Hematopoietic multipotent progenitor cell treated with erythropoietin and hydrocortisone succinate and interleukin-3 and kit ligand, for 17 days (in vitro differentiated cells): ENCODE measurements at regions not wholly inside any gene's neighbourhood (a gene's known extent, or its start where the extent isn't known, plus 50 kb on each side); places are given as distances from the start of the nearest gene placed in this dataset.
"Not testable (repeated sequence)": the region's sequence is repeated elsewhere in the genome, so short reads cannot be mapped to it uniquely, and the experiment has no call there.

Experiments
- DNase-seq: peaks from one replicate; pipeline ENCODE4 v3.0.0-alpha.2; 2015; ENCODE audit warnings: low spot score

GRCh38 chr9:87410047-87411005, 87.3 kb upstream of the DAPK1 start:
- peak; percentile 40 for DNase-seq

- DNase-seq, result no peak
Observed at GRCh38 chr9:87420884-87421283, 76.8 kb upstream of the DAPK1 start.

GRCh38 chr9:87421734-87422133, 75.9 kb upstream of the DAPK1 start:
- DNase-seq, result no peak

- no peak for DNase-seq
Observed at GRCh38 chr9:87422999-87423398, 74.7 kb upstream of the DAPK1 start.

GRCh38 chr9:87423885-87424284, 73.8 kb upstream of the DAPK1 start:
- not testable (repeated sequence) for DNase-seq

- DNase-seq, result no peak
Observed at GRCh38 chr9:87425202-87425601, 72.5 kb upstream of the DAPK1 start.

- no peak for DNase-seq
Observed at GRCh38 chr9:87427851-87428506, 69.7 kb upstream of the DAPK1 start.

- DNase-seq, result no peak
Observed at GRCh38 chr9:87428659-87429058, 69.0 kb upstream of the DAPK1 start.

GRCh38 chr9:87431837-87432236, 65.8 kb upstream of the DAPK1 start:
- DNase-seq, result no peak

GRCh38 chr9:87433853-87434252, 63.8 kb upstream of the DAPK1 start:
- DNase-seq, result no peak

GRCh38 chr9:87434366-87434765, 63.3 kb upstream of the DAPK1 start:
- DNase-seq, result no peak

- DNase-seq, result no peak
Observed at GRCh38 chr9:87435189-87435880, 62.3 kb upstream of the DAPK1 start.

GRCh38 chr9:87436716-87437115, 61.0 kb upstream of the DAPK1 start:
- no peak for DNase-seq

GRCh38 chr9:87437966-87438365, 59.7 kb upstream of the DAPK1 start:
- DNase-seq, result no peak

GRCh38 chr9:87441251-87441650, 56.4 kb upstream of the DAPK1 start:
- DNase-seq, result no peak

- no peak for DNase-seq
Observed at GRCh38 chr9:87442451-87442850, 55.2 kb upstream of the DAPK1 start.

- no peak for DNase-seq
Observed at GRCh38 chr9:87443006-87443405, 54.7 kb upstream of the DAPK1 start.

GRCh38 chr9:87443461-87443860, 54.2 kb upstream of the DAPK1 start:
- DNase-seq, result no peak

- DNase-seq, result peak; percentile 30
Observed at GRCh38 chr9:87445646-87446045, 52.0 kb upstream of the DAPK1 start.

GRCh38 chr9:87446527-87446926, 51.1 kb upstream of the DAPK1 start:
- no peak for DNase-seq

GRCh38 chr9:87447547-87448432, 49.9 kb upstream of the DAPK1 start:
- peak; percentile 22 for DNase-seq
